Stomach (tissue), 8 donors: ENCODE measurements at regions not wholly inside any gene's neighbourhood (a gene's known extent, or its start where the extent isn't known, plus 50 kb on each side); places are given as distances from the start of the nearest gene placed in this dataset.

Experiments used
- DNase-seq, 2 donors: peaks; one replicate each; pipeline versions ENCODE4 v3.0.0 to v3.0.0-alpha.2; 2013 to 2019
- H3K27ac ChIP-seq, 5 donors: fragments of 200-600 bp in 4 of 5; sonication (generic) in 4 of 5; one replicate each; pipeline ENCODE4 v1.5.1; 2013 to 2019; ENCODE audit warnings: mild to moderate bottlenecking in 1 of 5, moderate library complexity in 1 of 5
- H3K27me3 ChIP-seq, 3 donors: fragments of 200-600 bp; sonication (generic); one replicate each; pipeline ENCODE4 v1.5.1; 2017 to 2019; ENCODE audit warnings: mixed run types in 1 of 3
- H3K36me3 ChIP-seq, 4 donors: fragments of 200-600 bp; sonication (generic); 1 replicate in 3 of 4; 2 replicates in 1 of 4; pipeline ENCODE4 v1.5.1; 2016 to 2019
- H3K4me1 ChIP-seq, 4 donors: fragments of 200-600 bp; sonication (generic); one replicate each; pipeline ENCODE4 v1.5.1; 2016 to 2019
- H3K4me3 ChIP-seq, 4 donors: fragments of 200-600 bp; sonication (generic) in 3 of 4; one replicate each; pipeline ENCODE4 v1.5.1; 2016 to 2019; ENCODE audit warnings: mild to moderate bottlenecking in 1 of 4
- H3K9me3 ChIP-seq, 4 donors: fragments of 200-600 bp; sonication (generic); one replicate each; pipeline ENCODE4 v1.5.1; 2016 to 2019
- CTCF ChIP-seq, 7 experiments: fragments of 450-650 bp in 4 of 7; fragments of 200-600 bp in 3 of 7; sonication (generic) in 3 of 7; IDR thresholded peaks; one replicate each; pipeline ENCODE4 v1.5.1; 2016 to 2019; ENCODE audit warnings: antibody characterized with exemption in 7 of 7, control low read depth in 2 of 7, mild to moderate bottlenecking in 1 of 7
- EP300 ChIP-seq: sonication (generic); formaldehyde crosslinking; IDR thresholded peaks from one replicate; pipeline ENCODE4 v1.6.1; 2017; ENCODE audit warnings: antibody characterized with exemption
- POLR2A ChIP-seq, 4 donors: fragments of 450-650 bp; IDR thresholded peaks; one replicate each; pipeline ENCODE4 v1.6.1; 2016; ENCODE audit warnings: antibody characterized with exemption in 4 of 4, control low read depth in 2 of 4, mild to moderate bottlenecking in 1 of 4, moderate library complexity in 1 of 4
- POLR2AphosphoS5 ChIP-seq, 3 donors: sonication (generic); formaldehyde crosslinking; IDR thresholded peaks; one replicate each; pipeline ENCODE4 v1.6.1; 2016; ENCODE audit warnings: antibody characterized with exemption in 3 of 3
- WGBS, 5 donors: extraction: QIAGEN DNeasy Blood & Tissue Kit in 3 of 5; methylation state at CpG; one replicate each; pipeline versions ENCODE4 v1.1.5 to v1.1.7; 2013 to 2018; 5-methylcytosine and 5-hydroxymethylcytosine counted together
- intact Hi-C: fragments of 100-400 bp; cut with DNase I; formaldehyde crosslinking; loops from one replicate; pipeline ENCODE4 v1.15.1; 2023; ENCODE audit warnings: low total_unique reads
- donor health status: healthy with polysubstance abuse.
- donor health status: Bipolar disorder and iron deficiency.
- donor health status: healthy.

- H3K36me3 ChIP-seq: no peaks in the 10 kb centered on the region
- H3K9me3 ChIP-seq: no peaks in the 10 kb centered on the region
- TF ChIP-seq POLR2A (IDR thresholded peaks at IDR 0.05) (no peak), CTCF (IDR thresholded peaks at IDR 0.05) (no peak), POLR2AphosphoS5 (IDR thresholded peaks at IDR 0.05) (no peak), EP300 (no peak)
- H3K27me3 ChIP-seq: no peaks in the 10 kb centered on the region
- no peak overlapping the region for H3K27ac ChIP-seq
- H3K4me3 ChIP-seq: no peak overlapping the region
- intact Hi-C loops: no loop called here
- H3K4me1 ChIP-seq: no peaks in the 10 kb centered on the region
- DNase-seq: no peak
Measured at GRCh38 chr1:60350531-60350930, 277.0 kb upstream of the C1orf87 start.

DNA sequence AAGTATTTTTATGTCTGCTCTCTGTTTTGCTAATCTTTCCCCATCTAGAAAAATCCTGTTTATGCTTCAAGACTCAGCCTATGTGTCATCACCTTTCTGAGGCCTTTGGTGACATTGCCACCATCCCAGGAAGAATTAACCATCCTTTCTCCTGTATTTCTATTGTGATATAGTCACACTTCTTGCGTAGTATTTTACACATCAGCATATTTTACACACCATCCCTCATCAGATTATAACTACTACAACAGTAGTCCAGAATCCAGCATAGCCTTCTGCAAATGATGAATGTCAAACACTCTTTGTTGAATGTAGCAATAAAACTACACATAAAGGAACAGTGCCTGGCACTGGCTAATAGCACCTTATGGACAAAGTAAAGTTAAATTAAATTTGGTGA, 275.3 kb upstream of the C1orf87 start:
- DNase-seq: no peak
- TF ChIP-seq EP300 (no peak), POLR2AphosphoS5 (IDR thresholded peaks at IDR 0.05) (no peak), CTCF (IDR thresholded peaks at IDR 0.05) (no peak), POLR2A (IDR thresholded peaks at IDR 0.05) (no peak)
- Histone ChIP-seq H3K27ac (no peak overlapping the region), H3K4me3 (no peak overlapping the region), H3K27me3 (no peaks in the 10 kb centered on the region), H3K9me3 (no peaks in the 10 kb centered on the region), H3K4me1 (no peaks in the 10 kb centered on the region), H3K36me3 (no peaks in the 10 kb centered on the region)
- intact Hi-C loops: no loop called here
- WGBS, 5 donors: 77 to 90% (median 86%) methylated on average over 1 of the region's 1 CpG

- Histone ChIP-seq H3K9me3 (no peaks in the 10 kb centered on the region), H3K27me3 (no peaks in the 10 kb centered on the region), H3K36me3 (no peaks in the 10 kb centered on the region), H3K27ac (no peak overlapping the region), H3K4me3 (no peak overlapping the region), H3K4me1 (no peaks in the 10 kb centered on the region)
- TF ChIP-seq POLR2A (IDR thresholded peaks at IDR 0.05) (no peak), CTCF (IDR thresholded peaks at IDR 0.05) (no peak), EP300 (no peak), POLR2AphosphoS5 (IDR thresholded peaks at IDR 0.05) (no peak)
- 86 to 97% (median 94%) methylated on average over 1 of the region's 1 CpG for WGBS, 5 donors
- DNase-seq: no peak
- intact Hi-C loops: no loop called here
Measured at GRCh38 chr1:60345621-60346020, 272.1 kb upstream of the C1orf87 start.

GRCh38 chr1:60345049-60345448, 271.5 kb upstream of the C1orf87 start:
- intact Hi-C loops: no loop called here
- WGBS, 5 donors: 63 to 69% (median 67%) methylated on average over 4 of the region's 4 CpGs
- no peak overlapping the region for H3K4me3 ChIP-seq
- H3K27me3 ChIP-seq: no peaks in the 10 kb centered on the region
- H3K36me3 ChIP-seq: no peaks in the 10 kb centered on the region
- TF ChIP-seq CTCF (IDR thresholded peaks at IDR 0.05): no peak
- no peak overlapping the region for H3K27ac ChIP-seq
- H3K4me1 ChIP-seq: no peaks in the 10 kb centered on the region
- no peaks in the 10 kb centered on the region for H3K9me3 ChIP-seq
- no peak for DNase-seq

GRCh38 chr1:60343736-60344135, 270.2 kb upstream of the C1orf87 start:
- H3K27me3 ChIP-seq: no peaks in the 10 kb centered on the region
- no peak overlapping the region for H3K4me3 ChIP-seq
- intact Hi-C loops: no loop called here
- no peaks in the 10 kb centered on the region for H3K36me3 ChIP-seq
- H3K4me1 ChIP-seq: no peaks in the 10 kb centered on the region
- DNase-seq: no peak
- no peak overlapping the region for H3K27ac ChIP-seq
- TF ChIP-seq POLR2A (IDR thresholded peaks at IDR 0.05): no peak
- TF ChIP-seq POLR2AphosphoS5 (IDR thresholded peaks at IDR 0.05): no peak
- TF ChIP-seq EP300: no peak
- TF ChIP-seq CTCF (IDR thresholded peaks at IDR 0.05): no peak
- H3K9me3 ChIP-seq: no peaks in the 10 kb centered on the region
- WGBS, 5 donors: 67 to 98% (median 93%) methylated on average over 2 of the region's 2 CpGs
